LNCAP (cell line): ENCODE measurements at regions not wholly inside any gene's neighbourhood (a gene's known extent, or its start where the extent isn't known, plus 50 kb on each side); places are given as distances from the start of the nearest gene placed in this dataset.

Experiments used
- TF ChIP-seq, protein P1 (sequence below): fragments of 450-650 bp; IDR thresholded peaks from 2 replicates; pipeline ENCODE4 v1.5.1; 2017; ENCODE audit warnings: mild to moderate bottlenecking

DNA sequence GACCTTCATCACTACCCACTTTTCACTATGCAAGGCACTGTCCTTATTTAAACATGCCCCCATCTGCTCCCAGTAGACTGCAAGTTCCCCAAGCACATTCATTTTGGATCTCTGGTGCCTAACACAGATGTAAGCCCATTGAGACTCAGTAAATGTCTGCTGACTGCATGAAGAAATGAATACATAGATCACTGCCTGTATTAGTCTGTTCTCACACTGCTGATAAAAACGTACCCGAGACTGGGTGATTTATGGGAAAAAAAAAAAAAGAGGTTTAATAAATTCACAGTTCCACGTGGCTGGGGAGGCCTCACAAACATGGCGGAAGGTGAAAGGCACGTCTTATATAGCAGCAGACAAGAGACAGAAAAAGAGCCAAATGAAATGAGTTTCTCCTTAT lies 204.9 kb downstream of the ATG4C start:
- TF ChIP-seq, protein P1, sequence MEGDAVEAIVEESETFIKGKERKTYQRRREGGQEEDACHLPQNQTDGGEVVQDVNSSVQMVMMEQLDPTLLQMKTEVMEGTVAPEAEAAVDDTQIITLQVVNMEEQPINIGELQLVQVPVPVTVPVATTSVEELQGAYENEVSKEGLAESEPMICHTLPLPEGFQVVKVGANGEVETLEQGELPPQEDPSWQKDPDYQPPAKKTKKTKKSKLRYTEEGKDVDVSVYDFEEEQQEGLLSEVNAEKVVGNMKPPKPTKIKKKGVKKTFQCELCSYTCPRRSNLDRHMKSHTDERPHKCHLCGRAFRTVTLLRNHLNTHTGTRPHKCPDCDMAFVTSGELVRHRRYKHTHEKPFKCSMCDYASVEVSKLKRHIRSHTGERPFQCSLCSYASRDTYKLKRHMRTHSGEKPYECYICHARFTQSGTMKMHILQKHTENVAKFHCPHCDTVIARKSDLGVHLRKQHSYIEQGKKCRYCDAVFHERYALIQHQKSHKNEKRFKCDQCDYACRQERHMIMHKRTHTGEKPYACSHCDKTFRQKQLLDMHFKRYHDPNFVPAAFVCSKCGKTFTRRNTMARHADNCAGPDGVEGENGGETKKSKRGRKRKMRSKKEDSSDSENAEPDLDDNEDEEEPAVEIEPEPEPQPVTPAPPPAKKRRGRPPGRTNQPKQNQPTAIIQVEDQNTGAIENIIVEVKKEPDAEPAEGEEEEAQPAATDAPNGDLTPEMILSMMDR, result no peak

DNA sequence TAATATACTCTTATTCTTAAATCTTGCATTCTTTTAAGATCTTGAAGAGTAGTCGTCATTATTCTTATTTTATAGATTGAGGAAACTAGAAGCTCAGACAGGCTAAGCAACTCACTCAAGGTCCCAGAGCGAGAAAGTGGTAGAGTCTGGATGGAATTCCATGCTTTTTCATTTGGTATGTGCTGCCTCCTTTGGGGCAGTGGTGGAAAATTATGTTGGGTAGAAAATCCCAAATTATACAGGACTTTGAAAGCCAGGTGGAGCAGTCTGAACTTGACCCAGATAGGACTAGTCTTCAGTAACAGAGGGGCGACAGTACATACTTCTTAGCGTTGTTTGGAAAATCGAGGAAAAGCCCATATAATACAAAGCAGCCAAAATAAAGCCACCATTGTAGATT lies 205.6 kb downstream of the ATG4C start:
- TF ChIP-seq, protein P1, result peak; percentile 40; the same call in 1 of the 2 replicates

DNA sequence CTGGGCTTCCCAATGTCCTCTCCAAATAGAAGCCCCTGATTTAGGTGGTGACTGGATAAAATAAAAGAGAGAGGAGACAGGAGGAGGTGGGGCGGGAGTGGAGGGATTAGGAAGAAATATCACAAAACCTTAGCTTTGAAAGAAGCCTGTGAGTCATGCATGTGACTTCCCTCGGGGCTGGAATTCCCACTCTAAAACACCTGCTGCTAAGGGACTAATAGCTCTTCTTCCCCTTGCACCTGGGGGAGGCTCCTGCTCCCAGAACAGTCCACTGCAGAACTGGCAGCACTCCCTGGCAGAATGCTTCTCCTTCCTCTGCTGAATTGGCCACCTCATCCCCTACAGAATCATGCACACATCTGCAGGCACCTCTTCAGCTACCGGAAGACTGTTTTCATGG lies 207.2 kb downstream of the ATG4C start:
- TF ChIP-seq, protein P1, result no peak

DNA sequence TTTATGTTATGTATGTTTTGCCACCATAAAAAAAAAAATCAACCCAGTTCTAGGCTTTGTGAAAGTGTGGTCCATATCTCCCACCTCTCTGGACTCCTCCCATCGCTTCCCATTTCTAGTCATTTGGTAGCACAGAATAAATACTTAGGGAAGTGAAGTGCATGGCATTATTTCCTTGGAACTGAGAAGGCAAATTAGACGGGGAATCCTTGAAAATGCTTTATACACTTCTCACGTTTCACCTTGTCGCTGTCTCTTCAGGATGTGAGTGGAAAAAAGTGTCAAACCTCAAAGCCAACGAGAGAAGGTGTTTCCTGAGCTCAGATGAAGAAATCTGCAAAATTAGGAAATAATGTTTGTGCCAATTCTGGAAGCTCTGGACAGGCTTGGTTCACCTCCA lies 209.9 kb downstream of the ATG4C start:
- TF ChIP-seq, protein P1, result no peak

DNA sequence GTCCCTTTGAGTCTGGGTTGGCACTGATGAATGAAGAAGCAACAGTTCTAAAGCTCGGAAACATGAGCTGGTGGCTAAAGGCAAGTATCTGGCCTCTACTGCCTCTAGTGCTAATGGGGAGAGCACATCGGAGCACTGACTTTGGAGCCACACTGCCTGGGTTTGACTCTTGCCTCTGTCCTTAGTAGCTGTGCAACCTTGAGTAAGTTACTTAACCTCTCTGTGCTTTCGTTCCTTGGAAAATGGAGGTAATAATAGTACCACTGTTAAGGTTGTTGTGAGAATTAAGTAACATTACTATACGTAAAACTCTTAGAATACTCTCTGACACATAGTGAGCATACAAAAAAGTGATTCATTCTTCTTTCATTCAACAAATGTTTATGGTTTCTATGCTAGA lies 211.2 kb downstream of the ATG4C start:
- TF ChIP-seq, protein P1, result no peak

DNA sequence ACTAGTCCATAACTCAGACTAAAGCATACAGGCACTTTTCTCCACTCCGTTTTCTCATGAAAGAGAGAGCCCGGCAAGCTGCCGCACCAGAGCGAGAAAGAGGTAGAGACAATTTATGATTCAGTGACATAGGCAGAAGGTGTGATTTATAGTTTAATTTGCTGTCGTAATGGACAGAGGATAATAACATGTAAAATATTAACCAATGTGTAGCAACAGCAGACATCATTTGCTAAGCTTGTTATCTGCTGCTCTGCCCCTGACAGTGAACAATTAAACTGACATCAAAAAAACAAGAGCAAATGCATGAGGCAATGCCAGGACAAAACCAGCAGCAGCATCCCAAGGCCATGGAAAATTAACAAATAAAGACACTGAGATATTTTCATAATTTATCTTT lies 214.0 kb downstream of the ATG4C start:
- TF ChIP-seq, protein P1, result no peak

DNA sequence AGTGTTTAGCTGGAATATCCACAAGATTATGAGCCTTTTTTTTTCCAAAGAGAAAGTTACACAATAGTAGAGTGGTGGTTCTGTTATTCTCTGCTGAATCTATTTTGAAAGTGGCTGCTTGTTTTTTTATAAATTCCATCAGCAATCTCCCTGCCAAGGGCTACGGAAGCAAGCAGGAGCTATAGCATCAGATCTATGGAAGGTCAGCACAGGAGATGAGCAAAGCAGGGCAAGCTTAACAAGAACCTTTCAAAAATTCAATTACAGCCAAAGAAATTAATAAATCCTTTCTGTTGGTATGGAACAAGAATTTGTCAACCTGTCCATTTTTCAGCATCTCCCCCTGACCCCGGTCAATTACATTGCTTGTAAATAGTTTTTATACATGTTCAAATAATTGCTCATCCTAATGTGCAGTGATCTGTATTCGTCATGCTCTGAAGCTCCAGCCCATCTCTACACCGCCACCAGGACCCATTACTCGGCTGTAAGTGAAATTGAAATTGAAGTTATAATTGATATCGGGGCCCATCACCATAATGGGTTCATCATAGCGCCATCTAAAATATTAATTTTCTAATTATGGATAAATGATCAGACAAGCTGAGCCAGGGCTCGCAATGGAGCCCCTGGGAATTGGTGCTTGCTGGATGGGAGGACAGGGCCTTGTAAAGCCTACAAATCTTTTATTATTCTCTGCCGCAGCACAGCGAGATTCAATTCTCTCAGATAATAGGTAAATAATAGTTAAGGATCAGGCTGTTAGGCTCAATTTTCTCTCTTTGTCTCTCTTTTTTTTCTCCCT lies 215.1 kb downstream of the ATG4C start:
- TF ChIP-seq, protein P1, result no peak

DNA sequence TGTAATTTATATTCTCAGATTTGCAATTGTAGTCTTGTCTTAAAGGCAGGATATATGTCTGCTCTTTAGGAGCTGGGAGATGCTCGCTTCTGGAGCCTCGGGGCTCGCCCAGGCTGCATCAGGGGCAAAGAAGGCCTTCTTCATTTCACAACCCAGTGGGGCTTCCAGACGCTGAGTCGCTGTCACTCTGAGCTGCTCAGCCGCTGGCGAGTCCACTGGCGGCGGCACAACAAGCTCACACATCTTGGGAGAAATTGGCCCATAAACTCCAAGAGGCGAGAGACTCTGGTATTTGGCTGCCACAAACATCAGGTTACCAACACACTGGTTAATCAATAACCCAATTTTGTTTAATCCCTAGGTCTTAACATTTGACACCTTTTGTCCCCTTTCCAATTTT lies 216.6 kb downstream of the ATG4C start:
- TF ChIP-seq, protein P1, result no peak
